NCI-H146 (cell line): ENCODE measurements at regions not wholly inside any gene's neighbourhood (a gene's known extent, or its start where the extent isn't known, plus 50 kb on each side); places are given as distances from the start of the nearest gene placed in this dataset.
"Not testable (repeated sequence)": the region's sequence is repeated elsewhere in the genome, so short reads cannot be mapped to it uniquely, and the experiment has no call there.

ENCODE experiments used
- DNase-seq: peaks from one replicate; lab custom pipeline; 2025; lab: John Stamatoyannopoulos, UW

DNA sequence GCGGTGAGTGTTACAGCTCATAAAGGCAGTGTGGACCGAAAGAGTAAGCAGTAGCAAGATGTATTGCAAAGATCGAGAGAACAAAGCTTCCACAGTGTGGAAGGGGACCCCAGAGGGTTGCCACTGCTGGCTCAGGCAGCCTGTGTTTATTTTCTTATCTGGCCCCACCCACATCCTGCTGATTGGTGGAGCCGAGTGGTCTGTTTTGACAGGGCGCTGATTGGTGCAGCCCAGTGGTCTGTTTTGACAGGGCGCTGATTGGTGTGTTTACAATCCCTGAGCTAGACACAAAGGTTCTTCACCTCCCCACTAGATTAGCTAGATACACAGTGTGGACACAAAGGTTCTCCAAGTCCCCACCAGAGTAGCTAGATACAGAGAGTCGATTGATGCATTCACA is 747.8 kb upstream of the NRXN1 start:
- not testable (repeated sequence) for DNase-seq

DNA sequence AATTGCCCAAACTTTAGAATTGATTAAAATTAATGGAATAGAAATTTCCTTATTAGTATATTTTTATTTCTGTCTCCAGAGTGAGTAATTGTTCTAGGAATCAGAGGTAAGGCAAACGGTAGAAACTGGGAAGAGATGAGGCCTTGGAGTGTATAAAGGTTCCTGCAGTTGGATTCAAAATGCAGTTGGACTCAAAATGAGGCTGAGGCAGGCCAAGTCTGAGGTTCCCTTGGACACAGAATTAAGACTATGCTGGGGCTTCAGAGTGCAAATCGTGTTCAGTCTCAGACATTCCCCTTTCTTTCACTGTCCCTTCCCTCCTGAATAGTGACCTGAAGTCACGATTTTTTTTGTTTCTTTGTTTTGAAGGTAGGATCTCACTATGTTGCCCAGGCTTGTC is 746.9 kb upstream of the NRXN1 start:
- no peak for DNase-seq

DNA sequence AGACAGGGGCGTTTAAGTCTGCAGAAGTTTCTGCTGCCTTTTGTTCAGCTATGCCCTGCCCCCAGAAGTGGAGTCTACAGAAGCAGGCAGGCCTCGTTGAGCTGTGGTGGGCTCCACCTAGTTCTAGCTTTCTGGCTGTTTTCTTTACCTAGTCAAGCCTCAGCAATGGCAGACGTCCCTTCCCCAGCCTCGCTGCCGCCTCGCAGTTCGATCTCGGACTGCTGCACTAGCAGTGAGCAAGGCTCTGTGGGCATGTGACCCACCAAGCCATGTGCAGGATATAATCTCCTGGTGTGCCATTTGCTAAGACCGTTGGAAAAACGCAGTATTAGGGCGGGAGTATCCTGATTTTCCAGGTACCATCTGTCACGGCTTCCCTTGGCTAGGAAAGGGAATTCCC is 742.7 kb upstream of the NRXN1 start:
- DNase-seq: not testable (repeated sequence)

- DNase-seq: no peak
These were observed 728.5 kb upstream of the NRXN1 start for GRCh38 chr2:51760441-51760840.

- peak; percentile 19 for DNase-seq
These were observed 726.1 kb upstream of the NRXN1 start for GRCh38 chr2:51758081-51758480.

DNA sequence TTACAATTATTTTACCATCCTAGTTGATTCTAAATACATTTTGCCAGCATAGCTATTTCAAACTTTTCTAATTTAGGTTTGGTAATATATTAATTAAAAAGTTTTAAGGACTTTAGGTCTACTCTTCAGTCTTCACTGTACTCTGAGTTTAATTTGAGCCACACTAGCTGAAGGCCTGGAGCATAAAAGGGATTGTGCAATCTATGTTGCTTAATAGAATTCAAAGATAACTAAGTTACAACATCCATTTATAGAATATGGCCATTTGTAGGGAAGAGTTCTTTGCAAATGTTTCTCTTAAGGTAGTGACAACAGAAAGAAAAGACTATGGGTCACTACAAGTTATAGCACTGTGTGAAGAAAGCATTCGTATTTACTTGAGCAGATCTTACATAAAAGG is 702.2 kb upstream of the NRXN1 start:
- no peak for DNase-seq

DNA sequence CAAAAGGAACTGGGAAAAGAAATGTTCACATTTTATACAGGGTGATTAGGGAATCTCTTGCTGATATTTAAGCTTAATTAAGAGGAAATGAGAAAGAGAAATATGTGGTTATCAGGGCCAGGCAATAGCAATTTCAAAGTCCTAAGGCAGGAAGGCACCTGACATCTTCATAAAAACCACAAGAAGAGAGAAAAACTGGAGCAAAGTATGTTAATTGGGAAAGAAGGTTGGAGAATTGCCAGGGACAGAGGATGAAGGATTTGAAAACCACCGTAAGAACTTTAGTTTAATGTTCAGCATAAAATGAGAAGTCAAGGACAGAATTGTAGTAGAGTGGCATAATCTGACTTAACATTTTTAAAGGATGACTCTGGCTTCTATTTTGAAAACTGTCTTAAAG is 691.8 kb upstream of the NRXN1 start:
- no peak for DNase-seq

DNA sequence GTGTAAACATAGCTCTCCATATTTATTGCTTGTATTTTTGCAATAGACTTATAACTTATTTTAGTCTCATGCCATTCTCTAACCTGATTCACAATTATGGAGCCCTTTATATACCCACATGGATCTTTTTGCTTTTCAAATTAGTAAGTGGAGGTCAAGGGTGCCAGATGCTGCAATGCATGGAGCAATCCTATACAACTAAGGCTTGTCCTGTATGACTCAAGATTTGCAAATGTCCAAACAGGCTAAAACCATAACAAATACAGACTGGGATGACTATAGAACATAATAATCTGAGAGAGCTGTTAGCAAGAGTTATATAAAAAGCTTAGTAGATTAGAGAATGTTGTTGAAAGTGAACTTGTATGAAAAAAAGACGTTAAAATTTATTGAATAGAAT is 690.4 kb upstream of the NRXN1 start:
- DNase-seq: no peak

DNA sequence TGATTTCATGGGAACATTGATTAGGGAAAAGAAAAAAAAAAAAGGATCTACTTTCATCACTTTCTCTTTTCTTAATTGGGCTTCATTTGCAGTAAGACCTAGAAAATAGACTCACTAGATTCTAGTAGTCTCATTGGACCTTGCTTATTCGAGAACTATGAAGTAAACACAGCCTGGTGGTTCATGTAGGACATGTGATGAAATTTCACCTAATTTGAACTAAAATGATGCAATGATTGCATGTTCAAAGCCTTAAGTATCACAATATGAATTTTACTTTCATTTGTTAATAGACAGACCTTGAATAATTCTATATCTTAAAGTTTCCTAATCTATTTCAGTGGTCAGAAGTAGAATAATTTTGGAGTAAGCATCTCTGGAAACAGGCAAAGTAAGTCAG is 688.9 kb upstream of the NRXN1 start:
- DNase-seq: no peak

DNA sequence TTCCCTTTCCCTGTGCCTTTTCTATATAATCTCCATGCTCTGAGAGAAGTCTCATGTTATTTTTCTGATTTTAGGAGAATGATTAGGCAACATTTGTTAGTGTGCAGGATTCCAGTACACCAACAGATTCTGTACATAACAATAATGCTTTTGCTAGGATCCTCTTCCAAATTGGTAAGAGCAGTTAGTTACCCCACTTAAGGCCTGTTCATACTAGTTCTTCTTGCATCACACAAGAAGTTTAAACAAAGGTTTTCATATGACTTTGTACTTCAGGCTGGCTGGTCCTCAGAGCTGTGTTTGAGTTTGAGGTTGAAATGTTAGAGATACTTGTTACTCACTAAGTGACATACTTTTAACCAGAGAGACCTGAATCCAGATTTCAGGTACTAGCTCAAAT is 686.9 kb upstream of the NRXN1 start:
- DNase-seq: no peak

GRCh38 chr2:51717312-51717711 is 685.4 kb upstream of the NRXN1 start:
- no peak for DNase-seq

GRCh38 chr2:51711766-51712165 is 679.8 kb upstream of the NRXN1 start:
- DNase-seq: no peak

DNA sequence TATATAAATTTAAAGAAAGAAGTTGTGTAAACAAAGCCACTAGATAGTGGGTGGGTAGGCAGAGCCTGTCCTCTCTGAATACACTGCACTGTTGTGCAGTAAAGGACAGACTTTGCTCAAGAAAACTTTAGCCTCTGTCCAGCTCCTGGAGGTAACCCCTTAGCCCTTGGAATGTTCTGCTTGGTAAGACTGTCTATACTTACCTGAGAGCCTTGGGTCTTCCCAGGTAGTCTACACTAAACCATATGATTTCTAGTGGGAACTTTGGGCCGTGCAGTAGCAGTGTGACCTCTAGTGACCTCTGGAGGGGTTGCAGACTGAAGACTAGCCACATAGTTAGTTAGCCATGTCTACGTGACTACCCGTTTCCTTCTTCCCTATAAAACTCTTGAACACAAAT is 678.3 kb upstream of the NRXN1 start:
- peak; percentile 38 for DNase-seq

DNA sequence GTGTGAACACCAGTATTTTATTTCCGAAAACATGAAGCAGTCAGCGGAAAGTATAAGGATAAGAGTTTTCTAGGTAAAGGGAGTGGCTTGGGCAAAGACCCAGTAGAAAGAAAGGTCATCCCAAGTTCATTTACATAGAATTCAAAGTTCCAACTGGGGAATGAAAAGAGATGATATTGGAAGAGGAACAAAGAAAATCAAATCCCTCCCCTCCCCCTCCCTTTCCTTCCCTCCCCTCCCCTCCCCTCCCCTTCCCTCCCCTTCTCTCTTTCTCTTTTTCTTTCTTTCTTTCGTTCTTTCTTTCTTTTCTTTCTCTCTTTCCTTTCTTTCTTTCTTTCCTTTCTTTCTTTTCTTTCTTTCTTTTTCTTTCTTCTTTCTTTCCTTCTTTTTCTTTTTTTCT is 675.7 kb upstream of the NRXN1 start:
- DNase-seq: no peak

DNA sequence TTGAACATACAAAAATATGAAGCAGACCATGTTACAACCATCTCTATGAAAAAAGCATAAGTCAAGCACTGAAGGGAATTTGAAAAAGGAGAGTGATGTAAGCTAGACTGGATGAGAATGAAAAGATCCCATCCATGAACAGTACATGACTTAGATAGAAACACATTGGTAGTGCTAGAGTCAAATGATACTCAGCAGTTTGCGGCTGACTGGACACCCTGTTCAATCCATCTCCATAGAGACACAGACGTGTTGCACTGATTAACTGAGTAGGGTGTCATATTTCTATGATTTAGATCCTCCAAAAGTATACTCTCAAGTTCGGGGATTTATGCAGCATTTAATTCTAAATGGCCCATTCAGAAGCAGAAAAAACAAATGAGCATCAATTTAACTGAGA is 674.3 kb upstream of the NRXN1 start:
- peak; percentile 42 for DNase-seq

DNA sequence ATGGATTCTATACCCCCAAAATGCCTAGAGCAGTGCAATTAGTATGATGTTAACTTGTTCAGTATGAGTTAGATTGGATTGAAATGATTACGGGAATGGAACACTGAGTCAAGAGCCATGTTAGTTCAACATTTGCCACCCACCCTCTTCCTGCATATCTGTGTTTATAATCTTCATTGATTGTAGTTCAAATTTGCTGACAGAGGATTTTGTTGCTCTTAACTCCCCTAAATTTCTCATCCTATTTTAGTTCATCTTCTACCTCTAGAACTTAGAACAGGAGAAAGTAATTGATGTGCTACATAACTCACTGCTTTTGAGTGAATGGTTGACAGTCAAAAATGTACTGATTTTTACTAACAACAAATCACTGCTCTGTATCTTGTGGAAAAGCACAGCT is 673.5 kb upstream of the NRXN1 start:
- DNase-seq: no peak

- DNase-seq: no peak
These were observed 666.1 kb upstream of the NRXN1 start for GRCh38 chr2:51698021-51698420.

GRCh38 chr2:51697095-51697494 is 665.2 kb upstream of the NRXN1 start:
- DNase-seq: no peak

GRCh38 chr2:51695531-51695930 is 663.6 kb upstream of the NRXN1 start:
- DNase-seq: no peak

- DNase-seq: no peak
These were observed 661.7 kb upstream of the NRXN1 start for GRCh38 chr2:51693640-51694039.

GRCh38 chr2:51681854-51682253 is 649.9 kb upstream of the NRXN1 start:
- no peak for DNase-seq

DNA sequence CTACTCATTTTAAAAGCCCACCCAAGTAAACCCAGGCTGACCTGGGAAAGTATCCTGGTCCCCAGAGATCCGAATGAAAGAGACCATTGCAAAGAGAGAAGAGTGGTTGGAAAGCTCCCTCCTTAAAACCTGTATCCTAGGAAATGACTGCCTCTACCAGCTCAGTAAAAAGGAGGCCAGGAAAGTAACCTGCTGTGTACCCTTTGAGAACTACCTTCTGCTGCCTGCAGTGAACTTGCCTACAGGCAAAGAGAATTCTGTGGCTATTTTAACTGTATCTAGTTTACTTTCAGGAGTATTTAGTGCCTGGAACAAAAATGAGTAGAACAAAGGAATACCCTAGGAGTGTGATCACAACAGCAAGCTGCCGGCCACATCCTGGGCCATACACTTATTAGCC is 641.7 kb upstream of the NRXN1 start:
- peak; percentile 62 for DNase-seq

- DNase-seq: no peak
These were observed 635.7 kb upstream of the NRXN1 start for GRCh38 chr2:51667679-51668078.

GRCh38 chr2:51662187-51662586 is 630.3 kb upstream of the NRXN1 start:
- DNase-seq: no peak

DNA sequence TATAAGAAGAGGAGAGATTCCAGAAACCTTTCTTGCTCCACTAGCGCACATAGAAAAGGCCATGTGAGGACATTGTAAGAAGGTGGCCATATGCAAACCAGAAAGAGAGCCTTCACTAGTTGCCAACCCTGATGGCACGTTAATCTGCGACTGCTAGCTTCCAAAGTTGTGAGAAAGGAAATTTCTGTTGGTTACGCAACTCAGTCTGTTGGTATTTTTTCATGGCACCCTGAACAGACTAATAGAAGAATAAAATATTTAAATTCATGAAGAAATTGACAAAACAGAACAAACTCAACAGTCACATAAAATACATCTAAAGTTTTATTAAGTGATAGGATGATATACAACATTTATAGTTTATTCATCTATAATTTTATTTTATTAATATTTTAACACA is 625.9 kb upstream of the NRXN1 start:
- no peak for DNase-seq
